ENCODE measurements at regions not wholly inside any gene's neighbourhood (a gene's known extent, or its start where the extent isn't known, plus 50 kb on each side); places are given as distances from the start of the nearest gene placed in this dataset.
A peak's percentile ranks its signal among the peaks of the same experiment; 100 is the strongest.
"Not testable (repeated sequence)": the region's sequence is repeated elsewhere in the genome, so short reads cannot be mapped to it uniquely, and the experiment has no call there.

DNA sequence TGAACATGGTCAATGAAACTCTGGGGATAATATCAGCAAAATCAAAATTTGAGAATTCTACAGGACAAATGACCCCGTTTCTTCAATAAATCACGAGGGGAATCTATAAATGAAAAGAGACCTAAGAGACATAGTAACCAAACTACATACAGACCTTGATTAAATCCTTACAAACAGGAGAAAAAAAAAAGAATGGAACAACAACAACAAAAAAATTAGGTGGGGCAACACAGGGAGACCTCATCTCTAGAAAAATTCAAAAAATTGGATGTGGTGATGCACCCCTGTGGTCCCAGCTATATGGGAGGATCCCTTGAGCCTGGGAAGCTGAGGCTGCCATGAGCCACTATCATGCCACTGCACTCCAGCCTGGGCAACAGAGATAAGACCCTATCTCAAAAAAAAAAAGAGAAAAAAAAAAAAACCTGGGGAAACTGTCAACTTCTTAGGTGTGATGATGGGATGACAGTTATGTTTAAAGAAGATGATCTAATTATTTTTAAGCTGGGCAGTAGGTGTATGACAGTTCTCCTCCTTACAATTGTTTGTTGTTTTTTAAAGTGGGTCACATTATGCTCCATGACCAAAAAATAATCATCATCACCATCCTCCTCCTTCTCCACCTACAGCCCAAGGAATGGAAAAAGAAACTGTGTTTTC is 146.4 kb upstream of the EFCAB3 start:
- H3K4me3 Mint-ChIP-seq; ATAC-seq (ENCODE audit: low read depth in 2 of 2); H3K9me3 Mint-ChIP-seq; DNase-seq; H3K36me3 Mint-ChIP-seq; H3K4me1 Mint-ChIP-seq; H3K27ac Mint-ChIP-seq: not testable (repeated sequence)
- H3K27me3 Mint-ChIP-seq: peaks cover 0 to 19% (median 7%) of the 10 kb centered on the region in 3 donors

DNA sequence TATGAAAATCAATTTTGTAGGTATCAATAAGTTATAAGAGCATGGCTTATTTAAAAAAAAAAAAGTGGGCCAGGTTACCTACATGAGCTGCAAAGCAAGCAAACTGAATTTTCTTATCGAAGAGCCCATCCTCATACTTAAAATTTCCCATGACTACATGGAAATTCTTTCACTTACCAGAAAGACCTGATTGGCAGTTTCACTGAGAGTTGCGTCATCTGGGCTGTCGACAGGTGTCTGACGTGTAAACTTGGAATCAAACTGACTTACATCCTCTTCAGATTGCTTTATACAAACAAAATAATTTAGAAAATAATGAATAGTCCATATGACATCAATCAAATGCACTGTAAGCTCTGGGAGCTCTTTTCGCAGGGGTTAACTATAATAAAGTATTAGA is 149.1 kb upstream of the EFCAB3 start:
- not testable (repeated sequence) for H3K4me3 Mint-ChIP-seq; H3K9me3 Mint-ChIP-seq; H3K36me3 Mint-ChIP-seq; ATAC-seq (ENCODE audit: low read depth in 2 of 2); H3K27me3 Mint-ChIP-seq; DNase-seq; H3K4me1 Mint-ChIP-seq; H3K27ac Mint-ChIP-seq

DNA sequence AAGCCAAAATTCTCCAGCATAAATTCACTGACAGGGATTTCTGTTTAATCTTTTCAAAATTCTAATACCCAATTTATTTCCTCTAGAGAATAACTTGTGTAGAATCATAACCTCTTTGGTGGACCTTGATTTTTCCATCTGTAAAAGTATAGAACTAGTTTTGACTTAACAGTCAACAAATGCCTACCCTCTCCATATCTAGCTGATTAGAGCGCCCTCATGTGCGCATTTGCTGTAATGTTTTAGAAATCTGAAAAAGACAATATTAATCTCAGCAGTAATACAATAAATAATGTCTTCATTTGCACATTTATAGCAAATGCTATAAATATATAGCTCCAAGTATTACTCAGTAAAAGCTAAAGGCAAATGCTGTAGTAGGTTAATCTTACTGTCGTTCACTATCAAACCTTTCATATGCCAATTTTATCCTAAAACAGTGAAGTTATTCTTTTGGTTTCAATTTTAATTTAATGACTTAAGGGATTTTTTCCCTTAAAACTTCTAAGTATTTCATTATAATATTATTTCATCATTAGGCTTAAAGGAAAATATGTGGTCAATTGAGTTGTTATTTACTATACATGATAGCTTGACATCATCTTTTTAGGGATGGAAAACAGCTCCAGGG is 153.6 kb upstream of the EFCAB3 start:
- not testable (repeated sequence) for H3K9me3 Mint-ChIP-seq; H3K27me3 Mint-ChIP-seq; DNase-seq; H3K36me3 Mint-ChIP-seq; ATAC-seq (ENCODE audit: low read depth in 2 of 2); H3K27ac Mint-ChIP-seq; H3K4me1 Mint-ChIP-seq; H3K4me3 Mint-ChIP-seq

DNA sequence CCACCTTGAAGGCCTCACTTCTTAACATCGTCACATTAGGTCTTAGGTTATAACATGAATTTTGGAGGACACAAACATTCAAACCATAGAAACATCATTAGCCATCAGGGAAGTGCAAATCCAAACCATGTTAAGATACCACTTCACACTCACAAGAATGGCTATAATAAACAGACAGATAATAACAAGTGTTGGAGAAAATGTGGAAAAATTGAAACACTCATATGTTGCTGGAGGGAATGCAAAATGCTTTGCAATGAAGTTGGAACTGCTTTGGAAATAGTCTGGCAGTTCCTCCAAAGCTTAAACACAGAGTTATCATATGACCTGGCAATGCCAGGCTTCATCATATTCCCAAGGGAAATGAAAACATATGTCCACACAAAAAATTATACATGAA is 156.8 kb upstream of the EFCAB3 start:
- not testable (repeated sequence) for ATAC-seq (ENCODE audit: low read depth in 2 of 2); H3K27ac Mint-ChIP-seq; H3K4me1 Mint-ChIP-seq; H3K36me3 Mint-ChIP-seq; H3K9me3 Mint-ChIP-seq; H3K27me3 Mint-ChIP-seq; DNase-seq; H3K4me3 Mint-ChIP-seq

- Mint-ChIP-seq H3K9me3 (peaks cover 0 to 15% (median 5%) of the 10 kb centered on the region in 7 donors), H3K4me3 (no peak overlapping the region), H3K27ac (no peak overlapping the region), H3K36me3 (no peaks in the 10 kb centered on the region), H3K4me1 (no peaks in the 10 kb centered on the region), H3K27me3 (peaks cover 0 to 10% (median 2%) of the 10 kb centered on the region in 3 donors)
- ATAC-seq (ENCODE audit: low read depth in 2 of 2) (no peak), DNase-seq (no peak)
Observed at GRCh38 chr17:62219221-62219899, 154.3 kb upstream of the MED13 start.

GRCh38 chr17:62216847-62217246 is 151.8 kb upstream of the MED13 start:
- Mint-ChIP-seq H3K36me3 (no peaks in the 10 kb centered on the region), H3K4me1 (no peaks in the 10 kb centered on the region), H3K4me3 (no peak overlapping the region), H3K9me3 (peaks cover 0 to 7% (median 4%) of the 10 kb centered on the region in 7 donors), H3K27me3 (peaks cover 8 to 21% (median 8%) of the 10 kb centered on the region in 3 donors), H3K27ac (no peak overlapping the region)
- no peak for DNase-seq
- ATAC-seq (ENCODE audit: low read depth in 2 of 2): no peak

- H3K4me3 Mint-ChIP-seq; H3K36me3 Mint-ChIP-seq; H3K27ac Mint-ChIP-seq; H3K4me1 Mint-ChIP-seq; H3K9me3 Mint-ChIP-seq; DNase-seq; ATAC-seq (ENCODE audit: low read depth in 2 of 2): not testable (repeated sequence)
- peaks cover 8 to 25% (median 11%) of the 10 kb centered on the region in 3 donors for H3K27me3 Mint-ChIP-seq
Observed at GRCh38 chr17:62215891-62216290, 150.8 kb upstream of the MED13 start.

DNA sequence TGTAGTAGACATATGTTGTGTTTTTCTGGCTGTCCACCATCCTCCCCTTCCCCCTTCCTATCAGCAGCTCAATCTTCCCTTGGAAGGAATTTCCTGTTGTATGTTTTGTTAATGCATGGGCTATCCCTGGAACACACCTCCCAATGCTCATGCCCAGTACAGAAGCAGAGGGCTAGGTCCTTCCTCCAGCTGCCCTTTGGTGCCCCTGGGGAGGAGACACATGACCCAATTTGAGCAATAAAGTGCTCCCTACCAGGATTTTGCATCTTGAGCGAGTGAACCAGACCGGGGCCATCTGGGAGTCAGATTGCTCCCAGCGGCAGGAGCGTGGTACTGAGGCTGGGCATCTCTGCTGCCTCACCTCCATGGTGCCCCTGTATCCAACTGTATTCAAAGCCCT is 141.5 kb upstream of the MED13 start:
- ATAC-seq (ENCODE audit: low read depth in 2 of 2) (no peak), DNase-seq (no peak)
- Mint-ChIP-seq H3K27ac (no peak overlapping the region), H3K4me1 (no peaks in the 10 kb centered on the region), H3K36me3 (no peaks in the 10 kb centered on the region), H3K9me3 (peaks cover 3 to 18% (median 5%) of the 10 kb centered on the region in 7 donors), H3K27me3 (peaks cover 6 to 15% (median 14%) of the 10 kb centered on the region in 3 donors), H3K4me3 (no peak overlapping the region)

DNA sequence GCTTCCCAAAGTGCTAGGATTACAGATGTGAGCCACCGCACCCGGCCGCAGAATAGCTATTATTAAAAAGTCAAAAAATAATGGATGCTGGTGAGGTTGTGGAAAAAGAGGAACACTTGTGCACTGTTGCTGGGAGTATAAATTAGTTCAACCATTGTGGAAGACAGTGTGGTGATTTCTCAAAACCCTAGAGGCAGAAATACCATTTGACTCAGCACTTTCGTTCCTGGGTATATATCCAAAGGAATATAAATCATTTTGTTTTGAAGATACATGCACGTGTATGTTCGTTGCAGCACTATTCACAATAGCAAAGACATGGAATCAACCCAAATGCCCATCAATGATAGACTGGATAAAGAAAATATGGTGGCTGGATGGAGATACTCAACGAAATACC is 132.1 kb upstream of the MED13 start:
- H3K36me3 Mint-ChIP-seq; H3K27ac Mint-ChIP-seq; H3K9me3 Mint-ChIP-seq; H3K4me3 Mint-ChIP-seq; DNase-seq; H3K4me1 Mint-ChIP-seq; ATAC-seq (ENCODE audit: low read depth in 2 of 2): not testable (repeated sequence)
- H3K27me3 Mint-ChIP-seq: peaks cover 5 to 12% (median 9%) of the 10 kb centered on the region in 3 donors

GRCh38 chr17:62196587-62196986 is 131.5 kb upstream of the MED13 start:
- DNase-seq; H3K36me3 Mint-ChIP-seq; H3K27ac Mint-ChIP-seq; H3K9me3 Mint-ChIP-seq; ATAC-seq (ENCODE audit: low read depth in 2 of 2); H3K4me1 Mint-ChIP-seq; H3K4me3 Mint-ChIP-seq: not testable (repeated sequence)
- peaks cover 5 to 12% (median 9%) of the 10 kb centered on the region in 3 donors for H3K27me3 Mint-ChIP-seq

- Mint-ChIP-seq H3K4me3 (no peak overlapping the region), H3K4me1 (no peaks in the 10 kb centered on the region), H3K27me3 (peaks cover 5 to 16% (median 9%) of the 10 kb centered on the region in 3 donors), H3K9me3 (peaks cover 0 to 6% (median 2%) of the 10 kb centered on the region in 7 donors), H3K27ac (no peak overlapping the region), H3K36me3 (no peaks in the 10 kb centered on the region)
- DNase-seq: no peak
- no peak for ATAC-seq (ENCODE audit: low read depth in 2 of 2)
Observed at GRCh38 chr17:62194401-62194800, 129.3 kb upstream of the MED13 start.

GRCh38 chr17:62193249-62193648 is 128.2 kb upstream of the MED13 start:
- Mint-ChIP-seq H3K36me3 (no peaks in the 10 kb centered on the region), H3K4me1 (no peaks in the 10 kb centered on the region), H3K4me3 (no peak overlapping the region), H3K27me3 (peaks cover 5 to 16% (median 9%) of the 10 kb centered on the region in 3 donors), H3K9me3 (peaks cover 0 to 6% (median 2%) of the 10 kb centered on the region in 7 donors), H3K27ac (no peak overlapping the region)
- ATAC-seq (ENCODE audit: low read depth in 2 of 2) (no peak), DNase-seq (no peak)

GRCh38 chr17:62191390-62192361 is 126.6 kb upstream of the MED13 start:
- peaks cover under 1 to 16% (median 10%) of the 10 kb centered on the region in 3 donors for H3K27me3 Mint-ChIP-seq
- ATAC-seq (ENCODE audit: low read depth in 2 of 2) (no peak), DNase-seq (no peak)
- no peaks in the 10 kb centered on the region for H3K36me3 Mint-ChIP-seq
- H3K4me1 Mint-ChIP-seq: no peaks in the 10 kb centered on the region
- no peak overlapping the region for H3K27ac Mint-ChIP-seq
- H3K4me3 Mint-ChIP-seq: peak overlapping the region in 1 of 8 donors; percentile 63
- peaks cover 0 to 6% (median 2%) of the 10 kb centered on the region in 7 donors for H3K9me3 Mint-ChIP-seq

Measured in naive B cell (primary cell).